Gastrocnemius medialis (tissue), 4 donors: ENCODE measurements at regions not wholly inside any gene's neighbourhood (a gene's known extent, or its start where the extent isn't known, plus 50 kb on each side); places are given as distances from the start of the nearest gene placed in this dataset.

Experiments
- POLR2A ChIP-seq, 2 donors: fragments of 450-650 bp; IDR thresholded peaks; one replicate each; pipeline ENCODE4 v1.6.1; 2017; ENCODE audit warnings: antibody characterized with exemption in 2 of 2, mild to moderate bottlenecking in 2 of 2, moderate library complexity in 2 of 2
- TF ChIP-seq, protein P1 (sequence below), 5 experiments: fragments of 450-650 bp in 3 of 5; fragments of 200-600 bp in 2 of 5; sonication (generic) in 2 of 5; IDR thresholded peaks in 4 of 5; conservative IDR thresholded peaks in 1 of 5; 1 replicate in 4 of 5; 2 replicates in 1 of 5; pipeline ENCODE4 v1.5.1; 2016 to 2019; ENCODE audit warnings: antibody characterized with exemption in 5 of 5, mild to moderate bottlenecking in 3 of 5, moderate library complexity in 3 of 5

DNA sequence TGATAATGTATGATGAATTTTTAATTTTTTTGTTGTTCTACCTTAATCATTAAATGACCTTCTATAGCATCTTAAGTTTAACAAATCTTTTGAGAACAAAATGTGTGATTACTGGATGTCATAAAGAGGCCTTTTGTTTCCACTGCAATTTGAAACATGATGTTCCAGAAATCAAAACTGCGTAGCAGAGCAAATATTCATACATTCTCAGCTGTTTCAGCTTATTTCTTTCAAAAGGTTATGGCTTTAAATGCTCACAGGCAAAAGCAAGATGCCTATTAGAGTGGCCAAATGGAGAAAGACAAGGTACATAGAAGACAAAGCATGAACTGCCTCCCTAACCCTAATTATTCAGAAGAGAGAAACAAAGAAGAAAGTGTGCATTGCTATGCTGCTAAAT is 233.0 kb upstream of the SLC7A11 start:
- TF ChIP-seq, protein P1, sequence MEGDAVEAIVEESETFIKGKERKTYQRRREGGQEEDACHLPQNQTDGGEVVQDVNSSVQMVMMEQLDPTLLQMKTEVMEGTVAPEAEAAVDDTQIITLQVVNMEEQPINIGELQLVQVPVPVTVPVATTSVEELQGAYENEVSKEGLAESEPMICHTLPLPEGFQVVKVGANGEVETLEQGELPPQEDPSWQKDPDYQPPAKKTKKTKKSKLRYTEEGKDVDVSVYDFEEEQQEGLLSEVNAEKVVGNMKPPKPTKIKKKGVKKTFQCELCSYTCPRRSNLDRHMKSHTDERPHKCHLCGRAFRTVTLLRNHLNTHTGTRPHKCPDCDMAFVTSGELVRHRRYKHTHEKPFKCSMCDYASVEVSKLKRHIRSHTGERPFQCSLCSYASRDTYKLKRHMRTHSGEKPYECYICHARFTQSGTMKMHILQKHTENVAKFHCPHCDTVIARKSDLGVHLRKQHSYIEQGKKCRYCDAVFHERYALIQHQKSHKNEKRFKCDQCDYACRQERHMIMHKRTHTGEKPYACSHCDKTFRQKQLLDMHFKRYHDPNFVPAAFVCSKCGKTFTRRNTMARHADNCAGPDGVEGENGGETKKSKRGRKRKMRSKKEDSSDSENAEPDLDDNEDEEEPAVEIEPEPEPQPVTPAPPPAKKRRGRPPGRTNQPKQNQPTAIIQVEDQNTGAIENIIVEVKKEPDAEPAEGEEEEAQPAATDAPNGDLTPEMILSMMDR (IDR thresholded peaks at IDR 0.05 in 4 of 5, conservative IDR thresholded peaks at IDR 0.05 in 1 of 5): no peak
- no peak for TF ChIP-seq POLR2A (IDR thresholded peaks at IDR 0.05)
